Activated T-cell treated with anti-CD3 and anti-CD28 coated beads, Interleukin-2, amount 50 U/mL, for 24 hours (primary cell): ENCODE measurements at regions not wholly inside any gene's neighbourhood (a gene's known extent, or its start where the extent isn't known, plus 50 kb on each side); places are given as distances from the start of the nearest gene placed in this dataset.

Source experiments
- DNase-seq: peaks from one replicate; pipeline ENCODE4 v3.0.0-alpha.2; 2020
- H3K27ac Mint-ChIP-seq: 2 replicates; pipeline ENCODE4 v1.8.0; 2020; ENCODE audit warnings: mild to moderate bottlenecking, mixed read lengths
- H3K27me3 Mint-ChIP-seq: 2 replicates; pipeline ENCODE4 v1.8.0; 2020; ENCODE audit warnings: mixed read lengths
- H3K36me3 Mint-ChIP-seq: 2 replicates; pipeline ENCODE4 v1.8.0; 2020; ENCODE audit warnings: low read depth, mixed read lengths
- H3K4me1 Mint-ChIP-seq: 2 replicates; pipeline ENCODE4 v1.8.0; 2020; ENCODE audit warnings: low read depth, mixed read lengths
- H3K4me3 Mint-ChIP-seq: 2 replicates; pipeline ENCODE4 v1.8.0; 2020; ENCODE audit warnings: mild to moderate bottlenecking, moderate library complexity, mixed read lengths
- H3K9me3 Mint-ChIP-seq: 2 replicates; pipeline ENCODE4 v1.8.0; 2020; ENCODE audit warnings: mixed read lengths

DNA sequence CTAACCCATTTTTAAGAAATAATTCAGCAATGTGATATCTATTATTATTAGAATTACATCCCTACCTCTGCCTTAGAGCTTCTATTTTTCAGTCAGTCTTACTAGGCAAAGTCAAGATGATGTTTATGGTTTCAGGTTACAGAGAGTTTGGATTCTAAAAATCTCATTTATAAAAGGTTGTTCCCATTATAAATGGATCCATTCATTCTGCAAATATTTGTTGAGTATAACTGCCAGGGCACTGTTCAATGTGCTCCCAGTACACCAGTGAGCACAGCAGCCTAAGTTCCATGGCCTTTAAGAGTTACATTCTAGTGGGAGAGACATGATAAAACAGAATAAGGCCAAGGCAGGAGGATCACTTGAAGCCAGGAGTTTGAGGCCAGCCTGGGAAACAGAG, 75.9 kb upstream of the EYA4 start:
- H3K27me3 Mint-ChIP-seq: no peaks in the 10 kb centered on the region
- no peaks in the 10 kb centered on the region for H3K9me3 Mint-ChIP-seq
- no peak for DNase-seq
- H3K27ac Mint-ChIP-seq: no peak overlapping the region
- H3K4me3 Mint-ChIP-seq: no peak overlapping the region
- no peaks in the 10 kb centered on the region for H3K36me3 Mint-ChIP-seq
- H3K4me1 Mint-ChIP-seq: no peaks in the 10 kb centered on the region

DNA sequence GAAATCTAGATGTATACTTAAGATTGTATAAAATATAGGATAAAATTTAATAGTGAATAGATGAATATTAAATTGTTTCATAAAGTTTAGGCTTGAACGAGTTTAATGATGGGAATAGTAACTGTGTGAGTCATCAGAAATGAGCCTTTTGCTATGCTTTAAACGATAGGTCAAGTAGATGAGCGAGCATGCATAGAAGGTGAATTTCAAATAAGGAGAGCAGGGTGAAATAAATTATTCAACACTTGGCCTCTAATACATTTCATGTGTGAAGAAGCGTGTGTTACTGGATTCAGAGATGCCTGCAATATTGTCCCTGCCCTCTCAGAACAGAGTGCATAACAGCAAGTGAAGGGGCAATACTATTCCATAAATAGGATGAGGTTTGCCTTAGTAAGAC, 74.4 kb upstream of the EYA4 start:
- DNase-seq: no peak
- no peaks in the 10 kb centered on the region for H3K4me1 Mint-ChIP-seq
- H3K9me3 Mint-ChIP-seq: no peaks in the 10 kb centered on the region
- H3K4me3 Mint-ChIP-seq: no peak overlapping the region
- no peaks in the 10 kb centered on the region for H3K36me3 Mint-ChIP-seq
- no peaks in the 10 kb centered on the region for H3K27me3 Mint-ChIP-seq
- no peak overlapping the region for H3K27ac Mint-ChIP-seq

DNA sequence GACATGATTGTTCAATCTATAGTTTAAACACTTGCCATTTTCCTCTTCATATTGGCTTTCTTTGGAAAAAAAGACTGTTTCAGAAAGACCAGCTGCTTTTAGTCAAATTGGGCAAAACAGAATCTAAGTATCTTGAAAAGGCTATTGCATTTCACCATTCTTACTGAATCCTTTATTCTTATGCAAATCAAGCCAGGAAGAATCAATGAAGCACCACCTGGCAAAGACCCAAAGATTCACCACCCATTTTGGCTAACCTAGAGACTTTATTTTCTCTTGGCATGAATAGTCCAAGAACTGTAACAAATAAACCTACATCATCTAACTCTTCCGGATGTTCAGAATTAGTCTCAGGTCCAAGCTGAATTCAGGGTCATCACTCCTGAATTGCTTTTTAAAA, 71.3 kb upstream of the EYA4 start:
- Mint-ChIP-seq H3K27ac (no peak overlapping the region), H3K4me3 (no peak overlapping the region), H3K9me3 (no peaks in the 10 kb centered on the region), H3K36me3 (no peaks in the 10 kb centered on the region), H3K27me3 (no peaks in the 10 kb centered on the region), H3K4me1 (no peaks in the 10 kb centered on the region)
- DNase-seq: no peak

GRCh38 chr6:133170602-133171001, 70.6 kb upstream of the EYA4 start:
- Mint-ChIP-seq H3K4me3 (no peak overlapping the region), H3K27me3 (no peaks in the 10 kb centered on the region), H3K36me3 (no peaks in the 10 kb centered on the region), H3K9me3 (no peaks in the 10 kb centered on the region), H3K27ac (no peak overlapping the region), H3K4me1 (no peaks in the 10 kb centered on the region)
- no peak for DNase-seq

- no peak overlapping the region for H3K4me3 Mint-ChIP-seq
- no peak for DNase-seq
- H3K4me1 Mint-ChIP-seq: no peaks in the 10 kb centered on the region
- H3K36me3 Mint-ChIP-seq: no peaks in the 10 kb centered on the region
- no peaks in the 10 kb centered on the region for H3K9me3 Mint-ChIP-seq
- H3K27ac Mint-ChIP-seq: no peak overlapping the region
- no peaks in the 10 kb centered on the region for H3K27me3 Mint-ChIP-seq
Measured at GRCh38 chr6:133171989-133172604, 69.1 kb upstream of the EYA4 start.

GRCh38 chr6:133173276-133173675, 67.9 kb upstream of the EYA4 start:
- H3K4me1 Mint-ChIP-seq: no peaks in the 10 kb centered on the region
- no peaks in the 10 kb centered on the region for H3K27me3 Mint-ChIP-seq
- no peaks in the 10 kb centered on the region for H3K9me3 Mint-ChIP-seq
- DNase-seq: no peak
- no peak overlapping the region for H3K4me3 Mint-ChIP-seq
- no peak overlapping the region for H3K27ac Mint-ChIP-seq
- H3K36me3 Mint-ChIP-seq: no peaks in the 10 kb centered on the region

DNA sequence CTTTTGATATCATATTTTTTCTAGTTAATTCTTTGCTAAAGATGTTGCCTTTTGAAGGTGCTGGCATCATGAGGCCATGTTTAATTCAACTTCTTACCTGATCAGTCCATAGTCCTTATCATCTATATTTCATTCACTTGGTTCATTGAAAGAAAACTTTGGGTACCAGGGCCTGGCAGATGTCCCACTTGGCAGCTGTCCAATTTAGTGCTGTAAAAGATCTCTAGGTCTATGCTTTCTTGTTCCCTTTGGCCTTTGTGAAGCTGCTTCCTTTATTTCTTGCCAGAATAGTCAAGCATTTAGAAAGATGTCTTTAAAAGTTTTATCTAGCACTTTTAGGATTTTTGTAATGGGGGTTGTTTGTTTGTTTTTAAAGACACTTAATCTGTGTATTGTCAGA, 61.7 kb upstream of the EYA4 start:
- H3K9me3 Mint-ChIP-seq: no peaks in the 10 kb centered on the region
- H3K4me1 Mint-ChIP-seq: no peaks in the 10 kb centered on the region
- no peak overlapping the region for H3K4me3 Mint-ChIP-seq
- no peak for DNase-seq
- peaks cover 5% of the 10 kb centered on the region for H3K27me3 Mint-ChIP-seq
- no peaks in the 10 kb centered on the region for H3K36me3 Mint-ChIP-seq
- no peak overlapping the region for H3K27ac Mint-ChIP-seq

- Mint-ChIP-seq H3K27ac (no peak overlapping the region), H3K27me3 (peaks cover 5% of the 10 kb centered on the region), H3K36me3 (no peaks in the 10 kb centered on the region), H3K4me1 (no peaks in the 10 kb centered on the region), H3K9me3 (no peaks in the 10 kb centered on the region), H3K4me3 (no peak overlapping the region)
- DNase-seq: no peak
Measured at GRCh38 chr6:133183691-133184090, 57.5 kb upstream of the EYA4 start.

DNA sequence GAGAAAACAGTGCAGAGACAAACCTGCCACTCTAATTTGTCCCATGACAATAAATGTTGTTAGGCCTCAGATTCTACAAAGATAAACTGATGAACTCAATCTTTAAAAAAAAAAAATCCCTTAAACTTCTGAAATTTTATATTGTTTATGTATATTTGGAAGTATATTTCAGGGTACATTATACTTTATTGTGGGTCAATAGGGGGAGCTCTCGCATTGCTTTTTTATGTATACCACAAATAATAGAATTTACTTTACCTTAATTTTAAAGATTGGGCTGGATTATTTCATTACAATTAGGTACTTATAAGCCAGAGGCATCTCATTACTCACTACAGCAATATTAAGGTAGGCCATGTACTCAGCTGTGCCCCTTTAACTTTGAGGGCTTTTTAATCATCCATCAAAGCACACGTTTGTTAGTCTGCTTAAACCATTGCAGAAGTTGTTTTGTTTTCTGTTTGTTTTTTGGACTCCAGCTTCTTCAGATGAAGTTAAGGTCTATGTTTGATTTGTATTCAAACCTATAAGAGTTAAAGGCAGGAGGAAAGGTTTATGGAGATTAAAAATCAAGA, 56.3 kb upstream of the EYA4 start:
- Mint-ChIP-seq H3K27ac (no peak overlapping the region), H3K36me3 (no peaks in the 10 kb centered on the region), H3K4me1 (no peaks in the 10 kb centered on the region), H3K4me3 (no peak overlapping the region), H3K9me3 (no peaks in the 10 kb centered on the region), H3K27me3 (peaks cover 5% of the 10 kb centered on the region)
- no peak for DNase-seq

- Mint-ChIP-seq H3K36me3 (no peaks in the 10 kb centered on the region), H3K4me1 (no peaks in the 10 kb centered on the region), H3K9me3 (no peaks in the 10 kb centered on the region), H3K4me3 (no peak overlapping the region), H3K27ac (no peak overlapping the region), H3K27me3 (peaks cover 5% of the 10 kb centered on the region)
- no peak for DNase-seq
Measured at GRCh38 chr6:133185731-133186130, 55.4 kb upstream of the EYA4 start.

- Mint-ChIP-seq H3K4me3 (no peak overlapping the region), H3K9me3 (no peaks in the 10 kb centered on the region), H3K27me3 (peaks cover 5% of the 10 kb centered on the region), H3K27ac (no peak overlapping the region), H3K36me3 (no peaks in the 10 kb centered on the region), H3K4me1 (no peaks in the 10 kb centered on the region)
- no peak for DNase-seq
Measured at GRCh38 chr6:133187114-133187513, 54.0 kb upstream of the EYA4 start.

- H3K36me3 Mint-ChIP-seq: no peaks in the 10 kb centered on the region
Measured at GRCh38 chr6:133187657-133188453, 53.3 kb upstream of the EYA4 start.

DNA sequence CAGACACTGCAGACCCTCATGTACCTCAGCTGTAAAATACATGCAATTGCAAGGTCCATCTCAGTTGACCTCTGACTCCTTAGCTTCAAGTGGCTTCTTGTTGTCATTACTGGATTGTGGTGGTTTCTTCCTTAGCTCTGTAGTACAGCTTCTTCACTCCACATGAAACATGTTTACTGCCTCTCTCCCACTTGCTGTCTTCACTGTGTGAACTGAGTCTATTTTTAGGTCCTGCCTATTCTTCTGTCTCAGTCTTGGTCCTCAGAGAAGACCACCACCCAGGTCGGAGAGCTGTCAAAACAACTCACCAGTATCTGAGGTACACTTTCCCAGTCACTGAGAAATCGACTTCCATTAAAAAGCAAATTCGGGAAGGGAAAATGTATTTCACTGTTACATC, 50.2 kb upstream of the EYA4 start:
- H3K4me3 Mint-ChIP-seq: no peak overlapping the region
- no peak overlapping the region for H3K27ac Mint-ChIP-seq
- no peaks in the 10 kb centered on the region for H3K36me3 Mint-ChIP-seq
- H3K9me3 Mint-ChIP-seq: peaks cover 2% of the 10 kb centered on the region
- DNase-seq: no peak
- H3K4me1 Mint-ChIP-seq: no peaks in the 10 kb centered on the region
- H3K27me3 Mint-ChIP-seq: no peaks in the 10 kb centered on the region

More at GRCh38 chr6:133187657-133188453, 53.3 kb upstream of the EYA4 start:
- no peak for DNase-seq
- Mint-ChIP-seq H3K27me3 (peaks cover 5% of the 10 kb centered on the region), H3K4me1 (no peaks in the 10 kb centered on the region), H3K4me3 (no peak overlapping the region), H3K27ac (no peak overlapping the region), H3K9me3 (no peaks in the 10 kb centered on the region)

- no peak overlapping the region for H3K4me3 Mint-ChIP-seq
Measured at GRCh38 chr6:133191323-133191722, 49.8 kb upstream of the EYA4 start.

More at GRCh38 chr6:133191323-133191722, 49.8 kb upstream of the EYA4 start:
- DNase-seq: no peak
- Mint-ChIP-seq H3K27ac (no peak overlapping the region), H3K4me1 (no peaks in the 10 kb centered on the region), H3K9me3 (peaks cover 2% of the 10 kb centered on the region), H3K27me3 (no peaks in the 10 kb centered on the region), H3K36me3 (no peaks in the 10 kb centered on the region)
